Midbrain (tissue), 1 donor: ENCODE measurements at regions not wholly inside any gene's neighbourhood (a gene's known extent, or its start where the extent isn't known, plus 50 kb on each side); places are given as distances from the start of the nearest gene placed in this dataset.
"Not testable (repeated sequence)": the region's sequence is repeated elsewhere in the genome, so short reads cannot be mapped to it uniquely, and the experiment has no call there.

Experiments
- DNase-seq: peaks from one replicate; lab custom pipeline; 2025; lab: John Stamatoyannopoulos, UW

DNA sequence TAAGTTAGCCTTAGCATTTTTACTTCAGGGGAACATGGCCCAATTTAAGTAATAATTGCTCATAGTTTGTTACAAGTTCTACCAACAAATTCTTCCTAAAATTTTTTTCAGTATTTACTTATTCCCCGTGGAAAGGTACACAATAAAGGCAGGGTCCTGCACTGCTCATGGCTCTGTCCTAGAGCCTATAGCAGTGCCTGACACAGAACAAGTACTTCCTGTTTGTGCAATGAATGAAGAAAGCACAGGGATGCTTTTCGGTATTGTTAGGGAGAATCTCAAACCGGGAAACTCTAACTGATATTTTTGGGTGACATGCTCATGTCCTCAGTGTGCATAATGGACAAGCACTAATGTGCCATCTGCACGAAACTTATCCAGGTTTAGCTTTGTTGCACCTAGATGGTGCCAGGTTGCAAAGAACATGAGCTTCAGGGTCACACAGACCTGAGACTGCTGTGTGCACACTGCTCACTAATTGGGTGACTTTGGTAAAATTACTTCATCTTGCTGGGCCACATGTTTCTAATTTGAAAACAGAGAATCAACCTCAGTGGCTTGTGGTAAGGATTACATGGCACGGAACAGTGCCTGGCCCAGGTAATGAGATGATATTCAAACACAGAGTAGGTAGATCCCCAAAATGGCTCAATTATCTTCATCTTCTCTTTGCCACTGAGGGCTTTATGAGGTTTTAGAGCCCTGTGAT, 175.8 kb upstream of the NPY2R start:
- DNase-seq = no peak

GRCh38 chr4:155033604-155034003, 174.8 kb upstream of the NPY2R start:
- DNase-seq = no peak

DNA sequence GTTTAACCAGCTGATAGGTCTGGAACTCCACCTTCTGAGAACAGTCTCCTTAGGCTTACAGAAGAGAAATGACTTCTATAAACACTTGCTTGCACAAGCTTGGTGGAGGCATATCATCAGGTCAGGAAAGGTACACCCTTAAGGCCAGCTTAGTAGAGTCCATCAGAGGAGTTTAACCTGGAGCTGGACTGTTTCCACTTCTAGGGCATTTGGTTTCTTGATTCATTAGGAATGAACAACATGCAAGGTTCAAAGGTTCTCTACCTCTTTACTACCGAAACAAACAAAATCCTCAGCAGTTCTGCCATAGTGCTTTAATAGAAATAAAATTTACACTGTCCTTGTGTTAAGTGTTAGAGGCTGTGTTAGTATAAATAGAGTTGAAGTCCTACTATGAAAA, 171.4 kb upstream of the NPY2R start:
- DNase-seq = no peak

DNA sequence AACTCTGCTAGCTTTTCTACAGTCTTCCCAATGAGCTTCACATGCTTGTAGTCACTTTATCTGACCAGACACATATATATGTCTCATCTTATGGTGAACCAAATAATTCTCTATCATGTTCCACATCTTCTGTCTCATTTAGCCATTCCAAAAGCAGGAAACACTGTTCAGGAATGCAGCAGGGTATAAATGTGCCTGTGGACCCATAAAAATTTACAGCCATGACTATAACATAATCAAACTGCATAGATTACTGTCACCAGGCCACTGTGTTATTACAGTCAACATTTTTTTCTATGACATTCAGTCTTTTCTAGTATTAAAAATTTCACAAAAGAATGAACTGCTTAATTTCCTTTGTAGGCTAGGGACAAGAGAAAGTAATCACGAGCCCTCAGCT, 170.0 kb upstream of the NPY2R start:
- DNase-seq = no peak

- no peak for DNase-seq
Observed at GRCh38 chr4:155039162-155039561, 169.3 kb upstream of the NPY2R start.

GRCh38 chr4:155040031-155040430, 168.4 kb upstream of the NPY2R start:
- DNase-seq = no peak

GRCh38 chr4:155042014-155042413, 166.4 kb upstream of the NPY2R start:
- no peak for DNase-seq

DNA sequence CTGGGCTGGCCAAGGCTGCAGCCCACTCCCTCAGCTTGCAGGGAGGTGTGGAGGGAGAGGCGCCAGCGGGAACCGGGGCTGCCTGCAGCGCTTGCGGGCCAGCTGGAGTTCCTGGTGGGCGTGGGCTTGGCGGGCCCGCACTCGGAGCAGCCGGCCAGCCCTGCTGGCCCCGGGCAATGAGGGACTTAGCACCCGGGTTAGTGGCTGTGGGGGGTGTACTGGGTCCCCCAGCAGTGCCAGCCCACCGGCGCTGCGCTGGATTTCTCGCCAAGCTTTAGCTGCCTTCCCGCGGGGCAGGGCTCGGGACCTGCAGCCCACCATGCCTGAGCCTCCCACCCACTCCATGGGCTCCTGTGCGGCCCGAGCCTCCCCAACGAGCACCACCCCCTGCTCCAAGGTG, 164.2 kb upstream of the NPY2R start:
- not testable (repeated sequence) for DNase-seq

DNA sequence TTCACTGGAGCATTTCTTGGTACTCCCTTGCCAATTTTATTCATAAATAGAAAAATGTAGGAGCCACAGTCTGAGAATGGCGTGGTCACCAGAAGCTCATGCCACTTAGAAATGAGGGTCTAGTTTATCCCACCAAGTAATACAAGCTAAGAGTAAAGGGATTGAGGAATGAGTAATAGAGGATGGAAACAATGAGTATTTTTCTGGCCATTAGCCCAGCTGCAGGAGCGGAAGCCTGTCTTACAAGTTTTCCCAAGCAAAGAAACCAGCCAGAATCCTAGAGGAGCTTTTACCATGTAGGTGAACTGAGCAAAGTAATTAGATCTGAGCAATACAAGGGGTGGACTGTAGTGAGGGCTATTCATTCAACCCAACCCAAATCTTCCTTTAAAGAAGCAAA, 160.7 kb upstream of the NPY2R start:
- no peak for DNase-seq

GRCh38 chr4:155054042-155054441, 154.4 kb upstream of the NPY2R start:
- DNase-seq = not testable (repeated sequence)

GRCh38 chr4:155060419-155060818, 148.0 kb upstream of the NPY2R start:
- DNase-seq = no peak

DNA sequence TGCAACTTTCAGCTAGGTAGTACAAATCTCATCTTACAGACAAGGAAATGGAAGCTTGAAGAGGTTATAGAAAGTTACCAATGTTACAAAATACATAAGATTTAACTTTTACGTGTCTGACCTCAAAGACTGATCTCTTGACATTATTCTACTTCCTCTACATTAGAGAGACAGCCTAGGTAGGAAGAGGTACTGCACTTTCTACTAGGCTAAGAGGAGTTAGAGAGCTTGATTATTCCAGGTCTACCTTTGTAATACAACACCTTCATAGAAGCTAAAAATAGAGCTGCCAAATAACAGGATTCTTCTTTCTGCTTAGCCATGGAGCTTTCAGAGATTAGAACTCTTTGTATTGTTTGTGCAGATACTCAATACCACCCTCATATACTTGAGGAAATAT, 147.6 kb upstream of the NPY2R start:
- DNase-seq = no peak

DNA sequence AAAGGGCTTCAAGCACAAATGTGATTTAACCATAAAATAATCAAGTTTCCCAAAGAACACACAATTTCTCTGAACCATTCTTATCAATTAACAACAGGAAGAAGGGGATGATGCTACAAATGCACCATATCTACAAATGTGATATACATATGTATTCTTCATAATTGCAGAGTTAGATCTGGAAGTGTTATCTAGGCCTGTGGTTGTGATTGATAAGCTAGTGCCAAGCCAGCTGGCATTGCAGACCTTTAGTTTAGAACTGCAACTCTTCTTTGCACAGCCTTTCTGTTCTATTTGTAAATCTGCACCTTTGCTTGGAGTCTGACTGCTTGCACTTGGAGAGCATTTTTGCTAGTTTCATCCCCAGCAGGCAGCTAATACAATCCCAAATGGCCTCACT, 145.5 kb upstream of the NPY2R start:
- DNase-seq = no peak

GRCh38 chr4:155064934-155065333, 143.5 kb upstream of the NPY2R start:
- not testable (repeated sequence) for DNase-seq

DNA sequence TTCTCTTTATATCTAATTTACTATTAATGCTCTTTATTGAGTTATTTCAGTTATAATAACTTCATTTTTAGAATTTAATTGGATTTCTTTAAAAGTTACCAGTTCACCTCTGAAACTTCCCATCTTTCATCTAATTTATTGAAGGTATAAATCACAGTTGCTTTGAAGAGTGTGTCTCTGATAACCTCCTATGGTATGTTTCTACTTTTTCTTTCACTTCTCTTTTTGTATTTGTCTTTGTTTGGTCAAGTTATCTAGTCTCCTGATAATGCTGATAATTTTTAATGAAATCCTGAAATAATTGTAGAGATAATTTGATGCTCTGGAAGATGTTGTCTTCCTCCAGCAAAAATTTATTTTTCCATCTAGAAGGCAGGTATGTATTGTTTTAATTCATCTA, 141.6 kb upstream of the NPY2R start:
- no peak for DNase-seq

DNA sequence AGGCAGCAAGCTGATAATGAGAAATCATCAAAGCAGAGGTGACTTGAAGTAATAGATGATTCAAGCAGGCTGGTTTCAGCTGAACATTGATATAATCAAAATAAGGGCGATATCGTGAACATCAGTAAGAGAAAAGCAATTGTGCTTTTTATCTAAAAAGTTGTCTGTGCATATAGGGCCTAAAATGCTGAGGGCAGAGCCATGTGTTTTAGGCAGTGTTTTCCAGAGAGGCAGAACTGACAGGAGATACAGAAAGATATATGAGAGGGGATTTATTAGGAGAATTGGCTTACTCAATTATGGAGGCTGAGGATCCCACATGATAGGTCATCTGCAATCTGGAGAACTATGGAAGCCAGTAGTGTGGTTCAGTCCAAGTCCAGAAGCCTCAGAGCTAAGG, 136.5 kb upstream of the NPY2R start:
- DNase-seq = no peak

GRCh38 chr4:155072417-155072816, 136.0 kb upstream of the NPY2R start:
- no peak for DNase-seq

DNA sequence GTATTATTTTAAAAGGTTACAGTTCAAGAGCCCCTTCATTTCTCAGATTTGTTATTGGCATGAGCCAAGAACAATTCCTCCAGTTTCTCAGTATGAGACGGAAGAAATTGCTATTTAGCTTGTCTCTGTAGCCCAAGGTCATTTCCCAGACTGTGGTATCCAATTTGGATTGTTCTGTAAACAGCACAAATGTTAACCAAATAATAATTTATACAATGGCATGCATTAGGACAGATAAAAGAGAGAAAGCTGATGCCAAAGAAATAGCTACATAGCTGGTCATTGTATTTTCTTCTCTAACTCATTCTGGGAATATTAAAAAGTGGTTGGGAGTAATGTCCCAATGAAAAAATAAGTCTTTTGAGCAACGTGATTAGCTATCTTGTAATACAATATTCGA, 134.6 kb upstream of the NPY2R start:
- no peak for DNase-seq

- no peak for DNase-seq
Observed at GRCh38 chr4:155076256-155076785, 132.1 kb upstream of the NPY2R start.

- DNase-seq = no peak
Observed at GRCh38 chr4:155077452-155078229, 130.8 kb upstream of the NPY2R start.

DNA sequence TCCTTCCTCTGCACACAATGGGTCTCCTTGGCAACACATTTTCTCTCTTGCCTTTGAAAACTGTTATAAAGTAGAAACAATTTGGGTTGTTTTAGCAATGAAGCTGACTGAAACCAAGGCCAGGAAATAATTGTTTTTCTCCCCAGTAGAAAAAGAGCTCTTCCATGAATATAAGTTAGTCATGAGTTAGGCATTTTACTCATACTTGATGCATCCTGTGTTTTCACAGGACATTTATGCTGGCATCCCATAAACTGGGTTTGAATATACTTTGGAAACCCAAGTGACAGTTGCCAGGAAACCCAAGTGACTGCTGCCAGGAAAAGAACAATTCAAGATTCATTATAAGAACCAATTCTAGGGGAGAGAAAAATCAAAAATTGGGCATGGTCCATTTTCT, 128.6 kb upstream of the NPY2R start:
- DNase-seq = no peak

- DNase-seq = no peak
Observed at GRCh38 chr4:155081222-155081621, 127.2 kb upstream of the NPY2R start.

DNA sequence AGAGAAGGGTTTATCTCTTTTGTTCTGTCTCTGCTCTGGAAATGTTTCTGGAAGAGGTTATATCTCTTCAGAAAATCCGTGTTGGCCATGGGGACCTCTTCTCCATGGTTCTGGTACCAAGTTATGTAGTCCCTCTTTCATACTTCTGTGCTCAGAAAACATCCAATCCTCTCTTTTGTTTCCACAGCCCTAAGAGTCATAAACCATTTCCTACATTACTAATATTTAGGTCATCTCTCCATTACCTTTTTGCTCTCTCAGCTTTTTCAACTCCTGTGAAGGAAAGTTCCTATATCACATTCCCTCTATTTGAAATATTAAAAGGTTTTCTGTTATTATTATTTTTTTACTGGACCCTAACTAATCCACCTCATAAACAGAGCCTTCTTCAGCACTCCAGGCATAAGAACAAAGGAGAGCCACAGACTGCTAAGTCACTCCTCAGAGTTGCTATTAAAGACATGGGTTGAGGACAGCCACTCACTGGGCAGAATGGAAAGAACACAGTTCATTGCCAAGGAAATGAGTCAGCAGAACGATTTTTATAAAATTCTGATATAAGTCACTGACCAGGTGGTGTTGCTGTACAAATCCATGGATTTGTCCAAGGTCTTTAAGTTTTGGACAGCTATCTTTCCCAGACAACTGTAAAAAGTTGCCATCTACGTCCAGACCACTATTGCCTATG, 122.4 kb upstream of the NPY2R start:
- no peak for DNase-seq
